GM12878 (cell line): ENCODE measurements at regions not wholly inside any gene's neighbourhood (a gene's known extent, or its start where the extent isn't known, plus 50 kb on each side); places are given as distances from the start of the nearest gene placed in this dataset.

Experiments
- BRCA1 ChIP-seq: IDR thresholded peaks from 2 replicates; pipeline ENCODE4 v1.6.1; 2011; ENCODE audit warnings: low read depth, low read length, improper control_type of control experiment
- EP300 ChIP-seq, 2 experiments: fragments of 150-350 bp in 1 of 2; IDR thresholded peaks; 2 replicates each; pipeline ENCODE4 v1.6.1; 2011 to 2012; ENCODE audit warnings: low read depth in 2 of 2, low read length in 2 of 2, borderline replicate concordance in 1 of 2, improper control_type of control experiment in 1 of 2, inconsistent platforms in 1 of 2; ENCODE audit not compliant: control insufficient read depth in 1 of 2
- GATAD2B ChIP-seq: fragments of 450-650 bp; conservative IDR thresholded peaks from 2 replicates; pipeline ENCODE4 v1.6.1; 2017; ENCODE audit warnings: low read depth, mild to moderate bottlenecking, moderate library complexity
- JUND ChIP-seq: IDR thresholded peaks from 2 replicates; pipeline ENCODE4 v1.6.1; 2012; ENCODE audit warnings: low read depth, mild to moderate bottlenecking, low read length, improper control_type of control experiment, moderate library complexity
- KAT2A ChIP-seq: conservative IDR thresholded peaks from 2 replicates; pipeline ENCODE4 v1.6.1; 2011; ENCODE audit warnings: low read depth, low read length; ENCODE audit not compliant: control insufficient read depth
- MEF2A ChIP-seq: IDR thresholded peaks from 2 replicates; pipeline ENCODE4 v1.6.1; 2011; ENCODE audit warnings: low read depth, mild to moderate bottlenecking, low read length, moderate library complexity; ENCODE audit not compliant: insufficient read depth
- MEF2B ChIP-seq: fragments of 450-650 bp; IDR thresholded peaks from 2 replicates; pipeline ENCODE4 v1.6.1; 2018; ENCODE audit warnings: mild to moderate bottlenecking, moderate library complexity; ENCODE audit not compliant: partially characterized antibody, poor library complexity, severe bottlenecking
- MTA2 ChIP-seq: fragments of 450-650 bp; IDR thresholded peaks from 2 replicates; pipeline ENCODE4 v1.6.1; 2016; ENCODE audit warnings: low read depth, mild to moderate bottlenecking, moderate library complexity
- RUNX3 ChIP-seq: IDR thresholded peaks from 2 replicates; pipeline ENCODE4 v1.6.1; 2012; ENCODE audit warnings: low read length, inconsistent platforms
- SIN3A ChIP-seq: IDR thresholded peaks from 2 replicates; pipeline ENCODE4 v1.6.1; 2012; ENCODE audit warnings: low read depth, low read length, improper control_type of control experiment
- SMC3 ChIP-seq: IDR thresholded peaks from 2 replicates; pipeline ENCODE4 v1.6.1; 2011; ENCODE audit warnings: low read length, improper control_type of control experiment, borderline replicate concordance
- SUPT20H ChIP-seq: IDR thresholded peaks from 2 replicates; pipeline ENCODE4 v1.6.1; 2011; ENCODE audit warnings: low read depth, mild to moderate bottlenecking, low read length, moderate library complexity, borderline replicate concordance; ENCODE audit not compliant: control insufficient read depth
- TBL1XR1 ChIP-seq: IDR thresholded peaks from 2 replicates; pipeline ENCODE4 v1.6.1; 2012; ENCODE audit warnings: low read depth, low read length, improper control_type of control experiment
- WRNIP1 ChIP-seq: IDR thresholded peaks from 2 replicates; pipeline ENCODE4 v1.6.1; 2011; ENCODE audit warnings: low read depth, low read length, improper control_type of control experiment, borderline replicate concordance
- YBX1 ChIP-seq: fragments of 450-650 bp; IDR thresholded peaks from 2 replicates; pipeline ENCODE4 v1.6.1; 2016; ENCODE audit warnings: antibody characterized with exemption
- TF ChIP-seq, protein P1 (sequence below): IDR thresholded peaks from 2 replicates; pipeline ENCODE4 v1.6.1; 2012; ENCODE audit warnings: low read depth, low read length, improper control_type of control experiment

DNA sequence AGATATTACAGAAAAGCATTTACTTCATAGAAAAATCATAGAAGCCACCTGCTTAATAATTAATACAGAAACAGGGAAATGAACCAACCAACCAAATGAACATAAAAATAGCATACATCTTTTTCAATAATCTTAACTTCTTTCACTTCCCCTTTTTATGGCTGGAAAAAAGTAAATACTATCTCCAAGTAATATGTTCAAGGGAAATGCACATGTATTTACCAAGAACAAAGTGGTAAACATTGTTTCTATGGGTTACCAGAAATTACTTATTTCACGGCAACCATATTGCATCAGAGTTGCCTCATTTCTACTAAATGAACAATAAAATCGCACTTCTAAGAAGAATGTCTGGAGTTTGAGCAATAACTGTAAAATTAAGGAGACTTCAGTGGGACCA is 321.3 kb downstream of the TMA16 start (continued):
- TF ChIP-seq, protein P1, sequence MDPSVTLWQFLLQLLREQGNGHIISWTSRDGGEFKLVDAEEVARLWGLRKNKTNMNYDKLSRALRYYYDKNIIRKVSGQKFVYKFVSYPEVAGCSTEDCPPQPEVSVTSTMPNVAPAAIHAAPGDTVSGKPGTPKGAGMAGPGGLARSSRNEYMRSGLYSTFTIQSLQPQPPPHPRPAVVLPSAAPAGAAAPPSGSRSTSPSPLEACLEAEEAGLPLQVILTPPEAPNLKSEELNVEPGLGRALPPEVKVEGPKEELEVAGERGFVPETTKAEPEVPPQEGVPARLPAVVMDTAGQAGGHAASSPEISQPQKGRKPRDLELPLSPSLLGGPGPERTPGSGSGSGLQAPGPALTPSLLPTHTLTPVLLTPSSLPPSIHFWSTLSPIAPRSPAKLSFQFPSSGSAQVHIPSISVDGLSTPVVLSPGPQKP: no peak
- no peak for TF ChIP-seq BRCA1
- TF ChIP-seq SMC3: no peak
- TF ChIP-seq GATAD2B: no peak
- peak; percentile 59; the same call in 1 of the 2 replicates for TF ChIP-seq MEF2A
- no peak for TF ChIP-seq TBL1XR1
- TF ChIP-seq MTA2: peak; percentile 72; the same call in 1 of the 2 replicates
- no peak for TF ChIP-seq KAT2A
- TF ChIP-seq EP300 (IDR thresholded peaks at IDR 0.05; ENCODE audit: borderline replicate concordance in 1 of 2, control insufficient read depth in 1 of 2, low read depth in 2 of 2, low read length in 2 of 2): peak in 1 of 2 experiments; percentile 57; a peak in 2 of 4 replicates
- TF ChIP-seq RUNX3: no peak
- TF ChIP-seq WRNIP1: no peak
- TF ChIP-seq JUND: no peak
- TF ChIP-seq SUPT20H: no peak
- TF ChIP-seq YBX1: no peak
- TF ChIP-seq MEF2B: peak; percentile 77
- TF ChIP-seq SIN3A: no peak
